ENCODE measurements at regions not wholly inside any gene's neighbourhood (a gene's known extent, or its start where the extent isn't known, plus 50 kb on each side); places are given as distances from the start of the nearest gene placed in this dataset.

DNA sequence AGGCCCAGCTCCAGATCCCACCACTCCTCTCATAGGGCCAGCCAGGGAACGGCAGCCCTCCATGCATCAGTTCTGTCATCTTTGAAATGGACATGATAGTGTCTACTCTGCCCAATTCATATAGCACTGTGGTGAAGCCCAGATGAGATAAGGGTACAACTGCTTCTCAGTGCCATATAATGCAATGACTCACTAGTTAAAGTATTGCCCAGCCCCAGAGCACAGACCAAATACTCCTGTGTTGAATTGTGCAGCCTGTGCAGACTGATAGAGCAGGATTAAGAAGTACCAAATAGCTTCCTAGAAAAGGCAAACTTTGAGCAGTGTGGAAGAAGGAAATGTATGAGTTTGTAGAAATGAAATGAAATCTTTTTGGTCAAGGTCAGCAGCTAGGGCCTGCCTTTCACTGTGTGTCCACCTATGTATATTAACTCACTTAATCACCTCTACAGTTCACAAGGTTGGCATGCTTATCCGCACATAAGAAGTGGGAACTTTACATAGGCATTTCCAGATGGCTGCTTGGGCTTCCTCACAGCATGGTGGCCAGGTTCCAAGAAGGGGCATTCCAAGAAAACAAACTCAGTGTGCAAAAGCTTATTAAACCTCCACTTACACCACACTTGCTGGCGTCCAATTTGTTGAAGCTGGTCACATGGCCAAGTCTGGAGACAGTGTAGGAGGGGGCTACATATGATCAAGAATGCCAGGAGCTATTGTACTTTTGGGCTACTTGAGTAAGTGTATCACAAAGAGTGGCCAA, 102.8 kb upstream of the COPS8 start:
- TF ChIP-seq GATA2 (IDR thresholded peaks at IDR 0.05; ENCODE audit: low read depth, low read length) (no peak), GATA3 (IDR thresholded peaks at IDR 0.05; ENCODE audit: low read depth, low read length) (no peak)

Measured in SH-SY5Y (cell line).